ENCODE measurements at regions not wholly inside any gene's neighbourhood (a gene's known extent, or its start where the extent isn't known, plus 50 kb on each side); places are given as distances from the start of the nearest gene placed in this dataset.

DNA sequence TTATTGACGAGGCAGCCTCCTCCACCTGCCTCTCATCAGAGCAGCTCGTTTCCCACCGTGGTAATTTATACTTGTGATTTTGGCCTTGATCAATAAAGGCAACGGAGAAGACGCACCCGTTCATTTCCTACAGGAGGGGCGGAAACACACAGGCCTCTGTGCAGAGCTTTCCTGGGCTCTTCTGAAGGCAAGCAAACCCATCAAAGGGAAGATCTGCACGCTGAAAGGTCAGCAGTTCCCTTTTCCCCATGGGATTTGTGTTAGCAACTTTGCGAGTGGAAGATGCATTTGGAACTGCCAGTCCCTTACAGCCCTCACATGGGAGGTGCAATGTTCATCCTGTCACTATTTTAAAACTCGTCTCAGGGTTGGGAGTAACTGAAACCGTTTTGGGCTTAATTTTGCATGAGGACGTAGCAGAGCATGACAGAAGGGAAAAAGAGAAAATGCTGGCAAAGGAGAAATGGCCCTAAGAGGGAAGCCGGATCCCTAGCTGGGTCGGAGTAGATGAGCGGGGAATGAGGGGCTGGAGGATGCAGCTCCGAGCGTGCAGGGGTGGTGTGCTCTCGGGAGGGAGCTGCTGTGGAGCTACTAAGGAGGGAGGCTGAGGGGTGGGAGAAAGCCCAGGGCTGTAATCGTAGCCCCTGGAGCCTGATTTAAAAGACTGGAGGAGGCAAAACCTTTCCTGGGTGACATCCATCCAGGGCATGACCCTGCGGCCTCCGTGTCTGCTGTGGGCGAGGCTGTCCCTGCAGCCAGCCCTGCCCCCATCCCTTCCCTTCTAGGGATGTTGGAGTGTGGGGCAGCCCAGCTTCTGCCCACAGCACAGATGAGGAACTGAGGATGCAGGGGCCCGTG, 111.1 kb upstream of the FAM20C start:
- Mint-ChIP-seq H3K36me3 (no peaks in the 10 kb centered on the region), H3K4me1 (peaks cover 4% of the 10 kb centered on the region), H3K4me3 (no peak overlapping the region), H3K9me3 (no peaks in the 10 kb centered on the region), H3K27ac (no peak overlapping the region), H3K27me3 (peaks cover 12% of the 10 kb centered on the region)
- ATAC-seq (ENCODE audit: low read depth) (no peak), DNase-seq (ENCODE audit: low spot score in 2 of 2) (no peak)

DNA sequence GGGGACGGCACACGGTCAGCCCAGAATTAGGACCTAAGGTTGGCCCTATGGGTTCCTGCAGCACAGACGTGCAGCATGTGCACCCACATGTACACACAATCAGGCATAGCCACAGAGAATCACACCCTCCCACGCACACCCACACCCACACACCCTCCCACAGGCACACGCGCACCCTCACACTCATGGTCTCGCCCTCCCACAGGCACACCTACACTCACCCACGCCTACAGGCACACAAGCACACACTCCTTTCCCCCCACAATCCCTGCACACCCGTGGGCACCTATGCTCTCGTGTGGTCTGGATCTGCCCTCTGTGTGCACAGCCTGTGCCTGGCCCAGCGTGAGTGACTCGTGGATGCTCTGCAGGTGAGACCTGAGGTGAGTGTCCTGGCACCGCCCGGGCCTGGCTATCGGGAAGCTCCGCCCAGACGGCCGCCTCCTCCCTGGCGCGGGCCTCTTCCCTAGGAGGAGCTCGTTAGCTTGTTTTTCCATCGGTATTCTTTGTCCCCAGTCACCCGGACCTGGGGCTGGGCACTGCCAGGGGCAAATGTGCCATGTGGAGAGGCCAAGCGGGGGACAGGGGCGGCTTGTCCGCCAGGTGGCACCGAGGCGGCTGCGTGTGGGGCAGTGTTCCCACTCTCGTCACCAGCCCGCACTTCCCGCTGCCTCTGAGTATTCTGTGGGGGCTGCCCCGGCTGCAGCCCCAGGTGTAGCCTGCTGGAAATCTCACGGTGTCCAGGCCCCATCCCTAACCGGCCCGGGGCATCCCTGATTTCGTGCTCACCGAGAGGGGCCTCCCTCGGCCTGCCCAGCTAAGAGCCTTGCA, 110.2 kb upstream of the FAM20C start:
- no peak overlapping the region for H3K4me3 Mint-ChIP-seq
- H3K9me3 Mint-ChIP-seq, result no peaks in the 10 kb centered on the region
- H3K36me3 Mint-ChIP-seq, result no peaks in the 10 kb centered on the region
- H3K27ac Mint-ChIP-seq, result no peak overlapping the region
- peaks cover 14% of the 10 kb centered on the region for H3K27me3 Mint-ChIP-seq
- no peak for DNase-seq (ENCODE audit: low spot score in 2 of 2)
- ATAC-seq (ENCODE audit: low read depth), result no peak
- H3K4me1 Mint-ChIP-seq, result peaks cover 4% of the 10 kb centered on the region

DNA sequence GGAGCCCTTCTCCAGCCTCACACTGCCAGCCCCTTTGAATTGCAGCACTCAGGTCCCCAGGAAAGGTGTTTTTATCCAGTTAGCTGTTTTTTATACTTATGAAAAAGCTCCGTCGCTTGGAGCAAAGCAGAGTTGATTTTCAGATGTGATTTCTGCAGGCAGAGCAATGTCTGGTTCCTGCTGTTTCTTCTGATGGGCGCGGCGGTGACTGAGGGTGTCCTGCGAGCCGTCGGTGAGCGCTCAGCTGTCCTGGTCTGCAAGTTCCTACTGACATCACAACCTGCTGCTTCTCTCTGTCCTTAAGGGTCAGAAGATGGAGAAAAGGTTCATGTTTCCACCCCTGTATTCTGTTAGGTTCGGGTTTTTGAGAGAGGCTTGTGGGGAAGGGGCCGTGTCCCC, 109.6 kb upstream of the FAM20C start:
- Mint-ChIP-seq H3K4me1 (peaks cover 4% of the 10 kb centered on the region), H3K27me3 (peaks cover 14% of the 10 kb centered on the region), H3K27ac (no peak overlapping the region), H3K4me3 (no peak overlapping the region), H3K9me3 (no peaks in the 10 kb centered on the region), H3K36me3 (no peaks in the 10 kb centered on the region)
- DNase-seq (ENCODE audit: low spot score in 2 of 2), result no peak
- ATAC-seq (ENCODE audit: low read depth), result no peak

DNA sequence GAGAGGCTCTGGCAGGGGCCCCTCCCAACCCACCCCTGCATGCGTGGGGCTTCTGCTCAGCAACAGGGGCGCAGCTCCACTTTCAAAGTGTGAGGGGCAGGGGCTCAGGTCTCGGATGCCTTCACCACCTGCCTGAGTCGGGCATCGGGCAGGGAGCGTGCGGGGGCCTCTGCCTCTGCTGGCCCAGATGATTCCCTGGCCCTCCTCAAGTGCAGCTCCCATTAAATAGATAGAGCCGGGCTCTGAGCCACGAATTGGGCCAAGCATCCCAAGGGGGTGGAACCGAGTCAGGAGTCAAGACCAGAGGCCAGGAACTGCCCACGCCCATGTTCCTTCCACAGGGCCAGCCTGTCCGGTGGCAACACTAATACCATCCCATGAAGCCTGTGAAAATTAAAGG, 108.9 kb upstream of the FAM20C start:
- no peak overlapping the region for H3K4me3 Mint-ChIP-seq
- H3K27ac Mint-ChIP-seq, result no peak overlapping the region
- no peaks in the 10 kb centered on the region for H3K9me3 Mint-ChIP-seq
- peaks cover 14% of the 10 kb centered on the region for H3K27me3 Mint-ChIP-seq
- ATAC-seq (ENCODE audit: low read depth) (no peak), DNase-seq (ENCODE audit: low spot score in 2 of 2) (no peak)
- H3K36me3 Mint-ChIP-seq, result no peaks in the 10 kb centered on the region
- H3K4me1 Mint-ChIP-seq, result peaks cover 4% of the 10 kb centered on the region

DNA sequence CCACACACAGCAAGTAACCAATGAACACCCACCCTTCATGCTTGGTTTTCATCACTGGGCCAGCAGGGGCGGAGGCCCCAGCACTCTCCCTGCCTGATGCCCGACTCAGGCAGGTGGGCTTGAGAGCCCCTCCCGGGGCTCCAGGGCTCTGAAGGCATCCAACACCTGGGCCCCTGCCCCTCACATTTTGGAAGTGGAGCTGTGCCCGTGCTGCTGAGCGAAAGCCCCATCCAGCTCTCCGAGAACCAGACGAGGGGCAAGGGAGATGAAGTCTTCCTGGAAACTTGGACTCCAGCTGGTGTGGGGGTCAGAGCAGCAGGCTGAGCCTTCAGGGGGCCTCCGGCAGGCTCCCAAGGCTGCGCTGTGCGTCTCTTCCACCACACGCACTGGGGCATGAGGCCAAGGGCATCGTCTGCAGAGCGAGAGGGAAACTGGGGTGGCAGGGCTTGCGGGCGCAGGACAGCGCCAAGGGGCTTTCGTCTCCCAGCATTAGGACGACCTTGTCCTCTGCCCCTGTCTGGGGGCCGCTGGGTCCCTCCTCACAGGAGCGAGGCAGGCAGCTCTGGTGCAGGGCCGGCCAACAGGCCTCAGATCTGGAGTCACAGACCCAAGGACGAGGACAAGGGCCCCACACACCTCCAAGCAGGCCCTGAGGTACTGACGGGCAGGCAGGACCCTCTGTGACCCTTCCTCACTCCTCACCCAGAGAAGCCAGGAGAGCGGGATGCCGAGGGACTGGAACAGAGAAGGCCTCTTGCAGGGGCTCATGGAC, 108.3 kb upstream of the FAM20C start:
- Mint-ChIP-seq H3K27ac (no peak overlapping the region), H3K4me1 (peaks cover 6% of the 10 kb centered on the region), H3K27me3 (peaks cover 13% of the 10 kb centered on the region), H3K36me3 (no peaks in the 10 kb centered on the region), H3K4me3 (no peak overlapping the region), H3K9me3 (no peaks in the 10 kb centered on the region)
- ATAC-seq (ENCODE audit: low read depth), result no peak
- no peak for DNase-seq (ENCODE audit: low spot score in 2 of 2)

DNA sequence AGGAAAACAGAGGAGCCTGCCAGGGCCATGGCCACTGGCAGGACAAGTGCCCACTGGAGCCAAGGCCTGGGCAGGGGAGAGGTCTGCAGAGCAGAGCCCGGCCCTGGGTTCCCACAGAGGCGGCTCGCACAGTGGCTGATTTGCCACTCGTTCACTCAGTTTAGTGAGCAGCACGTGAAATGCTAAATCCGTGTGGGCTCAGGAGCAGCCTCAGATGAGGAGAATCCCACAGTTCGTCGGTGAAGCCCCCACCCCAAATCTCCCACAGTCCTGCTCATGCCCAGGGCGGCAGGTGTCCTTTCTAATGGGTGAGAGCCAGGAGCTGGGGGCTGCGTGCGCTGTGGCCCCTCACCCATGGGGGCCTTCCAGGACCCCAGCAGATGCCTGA, 107.7 kb upstream of the FAM20C start:
- Mint-ChIP-seq H3K27me3 (peaks cover 12% of the 10 kb centered on the region), H3K36me3 (no peaks in the 10 kb centered on the region), H3K27ac (no peak overlapping the region), H3K4me1 (peaks cover 7% of the 10 kb centered on the region), H3K9me3 (no peaks in the 10 kb centered on the region), H3K4me3 (no peak overlapping the region)
- ATAC-seq (ENCODE audit: low read depth) (no peak), DNase-seq (ENCODE audit: low spot score in 2 of 2) (no peak)

DNA sequence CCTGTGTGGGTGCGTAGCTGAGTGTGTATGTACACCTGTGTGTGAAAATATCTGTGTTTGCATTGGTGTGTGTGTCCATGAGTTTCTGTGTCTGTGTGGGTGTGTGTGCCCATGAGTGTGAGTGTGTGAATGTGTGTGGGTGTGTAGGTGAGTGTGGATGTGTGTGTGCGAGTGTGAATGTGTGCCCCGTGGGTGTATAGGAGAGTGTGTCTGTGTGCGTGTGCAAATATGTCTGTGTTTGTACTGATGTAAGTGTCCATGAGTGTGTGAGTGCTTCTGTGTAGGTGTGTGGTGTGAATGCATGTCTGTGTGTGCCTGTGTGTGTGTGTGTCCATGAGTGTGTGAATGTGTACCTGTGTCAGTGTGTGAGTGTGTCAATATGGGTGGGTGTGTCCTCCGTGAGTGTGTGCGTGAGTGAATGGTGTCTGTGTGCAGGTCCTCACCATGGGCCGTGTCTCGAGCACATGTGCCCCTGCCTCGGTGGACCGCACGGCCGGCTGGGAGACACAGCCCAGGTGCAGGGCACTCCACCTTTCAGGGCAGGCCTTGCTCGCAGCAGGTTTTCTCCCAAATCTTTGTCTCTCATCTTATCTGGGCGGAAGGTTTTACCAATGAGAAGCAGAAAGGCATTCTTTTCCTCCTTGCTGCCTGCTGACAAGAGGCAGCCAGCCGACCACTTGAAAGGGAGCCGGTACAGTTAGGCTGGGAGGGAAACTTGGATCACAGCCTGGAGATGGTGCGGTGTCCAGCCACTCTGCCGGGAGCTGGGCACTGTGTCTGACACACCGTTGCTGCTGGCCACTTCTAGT, 107.1 kb upstream of the FAM20C start:
- Mint-ChIP-seq H3K4me3 (no peak overlapping the region), H3K27me3 (peaks cover 12% of the 10 kb centered on the region), H3K27ac (no peak overlapping the region), H3K36me3 (no peaks in the 10 kb centered on the region), H3K4me1 (peaks cover 11% of the 10 kb centered on the region), H3K9me3 (no peaks in the 10 kb centered on the region)
- no peak for DNase-seq (ENCODE audit: low spot score in 2 of 2)
- no peak for ATAC-seq (ENCODE audit: low read depth)

DNA sequence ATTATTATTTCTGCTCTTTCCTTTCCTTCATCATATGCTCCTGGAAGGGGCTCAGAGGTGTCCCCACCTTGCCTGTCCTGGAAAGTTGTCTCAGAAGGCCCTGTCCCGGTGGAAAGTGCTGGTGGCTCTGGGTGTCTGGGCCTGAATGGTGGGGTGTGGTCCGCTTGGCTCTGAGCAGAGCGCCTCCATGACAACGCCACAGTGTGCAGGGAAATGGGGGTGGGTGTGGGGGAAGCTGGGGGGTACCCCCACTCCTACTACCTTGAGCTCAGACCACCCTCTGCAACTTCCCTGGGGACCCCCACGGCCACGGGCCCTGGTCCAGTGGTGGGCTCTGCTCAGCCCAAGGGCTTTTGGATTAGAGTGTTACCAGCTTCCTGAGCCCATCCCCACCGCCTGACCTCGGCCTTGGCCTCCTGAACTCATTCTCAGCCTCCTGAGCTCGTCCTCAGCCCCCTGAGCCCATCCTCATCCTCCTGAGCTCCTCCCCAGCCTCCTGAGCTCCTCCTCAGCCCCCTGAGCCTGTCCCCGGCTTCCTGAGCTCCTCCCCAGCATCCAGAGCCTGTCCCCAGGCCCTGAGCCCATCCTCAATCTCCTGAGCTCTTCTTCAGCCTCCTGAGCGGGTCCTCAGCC, 106.4 kb upstream of the FAM20C start:
- Mint-ChIP-seq H3K27ac (no peak overlapping the region), H3K27me3 (peaks cover 18% of the 10 kb centered on the region), H3K36me3 (no peaks in the 10 kb centered on the region), H3K9me3 (no peaks in the 10 kb centered on the region), H3K4me3 (no peak overlapping the region), H3K4me1 (peaks cover 17% of the 10 kb centered on the region)
- no peak for DNase-seq (ENCODE audit: low spot score in 2 of 2)
- no peak for ATAC-seq (ENCODE audit: low read depth)

DNA sequence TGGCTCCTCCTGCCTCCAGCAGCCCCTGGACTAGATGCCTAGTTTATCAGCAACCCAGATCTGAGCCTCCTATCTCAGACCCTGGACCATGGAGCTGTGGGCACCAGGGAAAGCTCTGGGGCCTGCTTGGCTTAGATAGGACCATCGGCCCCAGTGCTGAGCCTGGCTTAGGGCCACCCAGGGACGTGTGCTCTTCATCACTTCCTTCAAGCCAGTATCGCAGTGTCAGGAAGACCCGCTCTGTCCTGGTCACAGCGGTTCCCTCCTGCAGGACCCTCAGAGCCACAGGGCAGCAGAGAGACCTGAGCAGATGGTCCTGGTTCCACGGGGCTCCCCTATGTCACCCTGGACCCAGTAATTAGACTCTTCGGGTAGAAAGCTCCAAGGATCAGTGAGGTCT, 105.7 kb upstream of the FAM20C start:
- DNase-seq (ENCODE audit: low spot score in 2 of 2) (no peak), ATAC-seq (ENCODE audit: low read depth) (no peak)
- peaks cover 17% of the 10 kb centered on the region for H3K4me1 Mint-ChIP-seq
- no peak overlapping the region for H3K27ac Mint-ChIP-seq
- H3K27me3 Mint-ChIP-seq, result peaks cover 13% of the 10 kb centered on the region
- H3K4me3 Mint-ChIP-seq, result no peak overlapping the region
- no peaks in the 10 kb centered on the region for H3K36me3 Mint-ChIP-seq
- no peaks in the 10 kb centered on the region for H3K9me3 Mint-ChIP-seq

DNA sequence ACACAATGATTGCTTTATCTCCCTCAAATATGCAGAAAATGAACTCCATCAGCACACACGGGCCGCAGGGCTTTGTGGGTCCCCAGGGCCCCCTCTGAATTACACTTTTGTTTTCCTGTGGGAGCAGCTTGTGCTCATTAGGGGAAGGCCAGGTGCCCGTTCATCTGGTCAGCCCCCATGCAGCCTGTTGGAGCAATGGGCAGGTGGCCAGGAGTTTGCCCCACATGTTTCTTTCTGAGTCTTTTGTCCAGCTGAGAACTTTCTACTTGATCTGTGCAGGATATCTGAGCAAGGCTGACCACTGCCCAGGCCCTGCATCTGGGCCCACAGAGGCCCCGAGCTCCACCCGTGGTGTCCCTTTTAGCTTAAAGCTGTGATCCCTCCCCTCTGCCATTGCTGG, 105.3 kb upstream of the FAM20C start:
- Mint-ChIP-seq H3K27ac (no peak overlapping the region), H3K4me1 (peaks cover 17% of the 10 kb centered on the region), H3K27me3 (peaks cover 13% of the 10 kb centered on the region), H3K36me3 (no peaks in the 10 kb centered on the region), H3K4me3 (no peak overlapping the region), H3K9me3 (no peaks in the 10 kb centered on the region)
- DNase-seq (ENCODE audit: low spot score in 2 of 2), result no peak
- ATAC-seq (ENCODE audit: low read depth), result no peak

DNA sequence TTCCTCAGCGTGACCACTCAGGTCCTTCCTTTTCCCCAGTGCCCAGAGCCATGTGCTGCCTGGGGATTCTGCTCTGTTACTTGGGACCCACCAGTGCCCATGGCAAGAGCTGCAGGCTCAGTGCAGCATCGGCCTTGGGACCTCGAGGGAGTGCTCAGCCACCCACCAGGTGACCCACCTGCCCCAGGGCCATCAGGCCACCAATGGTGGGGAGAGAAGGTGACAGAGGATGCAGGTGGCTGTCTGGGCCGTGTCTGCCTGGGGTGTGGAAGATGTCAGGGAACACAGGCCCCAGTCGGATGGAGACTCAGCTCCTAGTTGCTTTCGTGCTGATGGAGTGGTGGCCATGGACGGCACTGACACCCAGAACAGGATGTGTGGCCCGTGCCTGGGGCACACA, 104.7 kb upstream of the FAM20C start:
- ATAC-seq (ENCODE audit: low read depth), result no peak
- Mint-ChIP-seq H3K27ac (no peak overlapping the region), H3K9me3 (no peaks in the 10 kb centered on the region), H3K4me3 (no peak overlapping the region), H3K4me1 (peaks cover 17% of the 10 kb centered on the region), H3K36me3 (no peaks in the 10 kb centered on the region), H3K27me3 (peaks cover 13% of the 10 kb centered on the region)
- DNase-seq (ENCODE audit: low spot score in 2 of 2), result no peak

DNA sequence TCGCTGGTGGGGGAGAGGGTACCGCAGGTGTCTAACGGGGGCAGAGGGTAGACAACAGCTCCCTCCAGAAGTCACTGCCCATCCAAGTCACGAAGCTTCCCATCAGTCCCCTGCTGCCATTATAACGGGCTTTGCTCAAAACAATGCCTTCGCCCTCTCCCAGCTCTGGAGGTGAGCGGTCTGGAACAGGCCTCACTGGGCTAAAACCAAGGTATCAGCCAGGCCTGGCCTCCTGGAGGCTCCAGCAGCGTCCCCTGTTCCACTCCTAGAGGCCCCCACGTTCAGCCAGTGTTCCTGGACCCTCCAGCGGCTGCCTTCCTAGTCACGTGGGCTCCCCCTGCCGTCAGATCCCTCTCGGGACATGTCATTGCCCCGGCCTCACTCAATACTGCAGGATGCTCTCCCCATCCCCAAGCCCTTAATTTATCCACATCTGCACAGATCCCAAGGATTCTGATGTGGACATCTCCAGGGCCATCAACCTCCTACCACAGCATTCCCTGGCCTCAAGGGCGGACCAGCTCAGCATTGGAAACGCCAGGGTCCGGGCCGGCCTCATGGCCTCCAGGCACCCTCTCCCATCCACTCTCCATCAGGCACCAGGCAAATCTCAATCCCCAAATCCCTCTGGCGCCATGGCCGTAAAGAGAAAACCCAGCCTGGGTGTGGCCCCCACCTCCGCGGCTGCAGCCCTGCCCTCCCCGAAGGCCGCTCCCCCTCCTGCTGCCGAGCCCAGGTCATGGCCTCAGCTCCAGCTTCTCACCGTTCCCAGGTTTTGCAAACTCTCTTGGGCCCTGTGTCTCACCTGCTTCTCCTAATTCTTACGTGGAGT, 104.1 kb upstream of the FAM20C start:
- peaks cover 17% of the 10 kb centered on the region for H3K4me1 Mint-ChIP-seq
- H3K4me3 Mint-ChIP-seq, result no peak overlapping the region
- ATAC-seq (ENCODE audit: low read depth) (no peak), DNase-seq (ENCODE audit: low spot score in 2 of 2) (no peak)
- H3K9me3 Mint-ChIP-seq, result no peaks in the 10 kb centered on the region
- no peaks in the 10 kb centered on the region for H3K36me3 Mint-ChIP-seq
- peaks cover 16% of the 10 kb centered on the region for H3K27me3 Mint-ChIP-seq
- H3K27ac Mint-ChIP-seq, result no peak overlapping the region

DNA sequence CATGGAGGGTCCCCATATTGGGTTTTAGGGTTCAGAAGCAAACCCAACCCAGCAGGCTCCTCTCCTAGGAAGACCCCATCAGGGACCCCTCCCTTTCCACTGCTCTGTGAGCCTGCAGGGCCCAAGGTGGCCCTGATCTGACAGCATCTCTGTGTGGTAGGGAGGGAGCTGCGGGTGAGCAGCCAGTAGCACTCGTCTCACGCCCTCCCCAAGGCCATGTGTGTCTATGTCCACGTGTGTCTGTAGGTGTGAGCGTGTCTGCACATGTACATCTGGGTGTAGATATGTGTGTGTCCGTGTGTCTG, 103.5 kb upstream of the FAM20C start:
- ATAC-seq (ENCODE audit: low read depth), result no peak

More for the DNA sequence above, 103.5 kb upstream of the FAM20C start:
- Mint-ChIP-seq H3K27me3 (peaks cover 16% of the 10 kb centered on the region), H3K9me3 (no peaks in the 10 kb centered on the region), H3K27ac (no peak overlapping the region), H3K4me1 (peaks cover 17% of the 10 kb centered on the region), H3K4me3 (no peak overlapping the region), H3K36me3 (no peaks in the 10 kb centered on the region)
- no peak for DNase-seq (ENCODE audit: low spot score in 2 of 2)
